ENCODE measurements at regions not wholly inside any gene's neighbourhood (a gene's known extent, or its start where the extent isn't known, plus 50 kb on each side); places are given as distances from the start of the nearest gene placed in this dataset.

GRCh38 chr5:97494465-97494864, 311.4 kb upstream of the RIOK2 start:
- TF ChIP-seq POLR2A (IDR thresholded peaks at IDR 0.05; ENCODE audit: low read depth, low read length) (no peak), POLR2AphosphoS5 (IDR thresholded peaks at IDR 0.05; ENCODE audit: low read depth, low read length) (no peak)

All from GM12892 (cell line).